PC-3 (cell line): ENCODE measurements at regions not wholly inside any gene's neighbourhood (a gene's known extent, or its start where the extent isn't known, plus 50 kb on each side); places are given as distances from the start of the nearest gene placed in this dataset.
A peak's percentile ranks its signal among the peaks of the same experiment; 100 is the strongest.

Source experiments
- ATAC-seq: fragments of 200-7000 bp; cut with Tn5 transposase; 2 replicates; pipeline ENCODE4 v1.9.1; 2020; ENCODE audit warnings: mild to moderate bottlenecking, moderate library complexity
- BruUV-seq: library from RNA; stranded (reverse); fragments of 400-500 nt; replicated peaks from 2 replicates; lab custom pipeline; 2021; lab: Mats Ljungman, UMichigan
- CTCF ChIA-PET: fragments of 300-600 bp; sonication (Branson Sonifier 250); formaldehyde crosslinking; loops from one replicate; lab custom pipeline; 2022; ENCODE audit warnings: antibody characterized with exemption; lab: Charles Lee
- POLR2A ChIA-PET: fragments of 300-600 bp; sonication (Branson Sonifier 250); formaldehyde crosslinking; loops from one replicate; lab custom pipeline; 2022; ENCODE audit warnings: antibody characterized with exemption; ENCODE audit not compliant: unreplicated experiment; lab: Charles Lee
- DNase-seq: peaks from one replicate; pipeline ENCODE4 v3.0.0-alpha.2; 2015
- H2AFZ ChIP-seq: fragments of 300-600 bp; sonication (generic); 2 replicates; pipeline ENCODE4 v1.6.0; 2016; ENCODE audit warnings: antibody characterized with exemption, low read length
- H3F3A ChIP-seq: fragments of 300-600 bp; sonication (generic); one replicate; pipeline ENCODE4 v1.6.0; 2017; ENCODE audit warnings: antibody characterized with exemption, low read length, control low read depth, mild to moderate bottlenecking; ENCODE audit not compliant: unreplicated experiment
- H3K27ac ChIP-seq: fragments of 300-600 bp; sonication (generic); 2 replicates; pipeline ENCODE4 v1.5.1; 2016; ENCODE audit warnings: mild to moderate bottlenecking, low read length
- H3K27me3 ChIP-seq: fragments of 300-600 bp; sonication (generic); 2 replicates; pipeline ENCODE4 v1.6.1; 2016; ENCODE audit warnings: low read length, mixed read lengths
- H3K36me3 ChIP-seq: fragments of 300-600 bp; sonication (generic); 2 replicates; pipeline ENCODE4 v1.6.1; 2016; ENCODE audit warnings: low read depth, mixed run types, low read length, mixed read lengths
- H3K4me1 ChIP-seq: fragments of 300-600 bp; sonication (generic); 2 replicates; pipeline ENCODE4 v1.5.1; 2016; ENCODE audit warnings: low read length; ENCODE audit not compliant: insufficient read depth
- H3K4me2 ChIP-seq: fragments of 300-600 bp; sonication (generic); 2 replicates; pipeline ENCODE4 v1.6.0; 2016; ENCODE audit warnings: low read length
- H3K4me3 ChIP-seq: fragments of 300-600 bp; sonication (generic); 2 replicates; pipeline ENCODE4 v1.5.1; 2016; ENCODE audit warnings: mild to moderate bottlenecking, low read length, mixed read lengths
- H3K79me2 ChIP-seq: fragments of 300-600 bp; sonication (generic); 2 replicates; pipeline ENCODE4 v1.6.1; 2017; ENCODE audit warnings: low read length, mixed read lengths
- H3K9ac ChIP-seq: fragments of 300-600 bp; sonication (generic); 2 replicates; pipeline ENCODE4 v1.6.0; 2016; ENCODE audit warnings: mild to moderate bottlenecking, low read length
- H3K9me2 ChIP-seq: fragments of 300-600 bp; sonication (generic); replicated peaks from 2 replicates; pipeline ENCODE4 v1.6.1; 2016; ENCODE audit warnings: mixed run types, low read length, mixed read lengths
- H3K9me3 ChIP-seq: fragments of 300-600 bp; sonication (generic); 2 replicates; pipeline ENCODE4 v1.6.1; 2016; ENCODE audit warnings: low read length, mixed read lengths
- H4K20me1 ChIP-seq: fragments of 300-600 bp; sonication (generic); 2 replicates; pipeline ENCODE4 v1.6.1; 2016; ENCODE audit warnings: low read length, mixed read lengths
- EZH2 ChIP-seq: fragments of 300-600 bp; sonication (generic); IDR thresholded peaks from one replicate; pipeline ENCODE4 v1.6.1; 2017; ENCODE audit warnings: antibody characterized with exemption, mild to moderate bottlenecking, low read length; ENCODE audit not compliant: unreplicated experiment
- EZH2phosphoT487 ChIP-seq: fragments of 300-600 bp; sonication (generic); IDR thresholded peaks from 2 replicates; pipeline ENCODE4 v1.6.1; 2018; ENCODE audit warnings: mild to moderate bottlenecking, antibody characterized with exemption, low read length, borderline replicate concordance
- intact Hi-C: fragments of 100-400 bp; cut with micrococcal nuclease; formaldehyde crosslinking; loops from 2 replicates; pipeline ENCODE4 v1.9.0; 2023
- TF ChIP-seq, protein P1 (sequence below): fragments of 300-600 bp; sonication (generic); conservative IDR thresholded peaks from 2 replicates; pipeline ENCODE4 v1.5.1; 2017; ENCODE audit warnings: antibody characterized with exemption, low read depth, mild to moderate bottlenecking, low read length

DNA sequence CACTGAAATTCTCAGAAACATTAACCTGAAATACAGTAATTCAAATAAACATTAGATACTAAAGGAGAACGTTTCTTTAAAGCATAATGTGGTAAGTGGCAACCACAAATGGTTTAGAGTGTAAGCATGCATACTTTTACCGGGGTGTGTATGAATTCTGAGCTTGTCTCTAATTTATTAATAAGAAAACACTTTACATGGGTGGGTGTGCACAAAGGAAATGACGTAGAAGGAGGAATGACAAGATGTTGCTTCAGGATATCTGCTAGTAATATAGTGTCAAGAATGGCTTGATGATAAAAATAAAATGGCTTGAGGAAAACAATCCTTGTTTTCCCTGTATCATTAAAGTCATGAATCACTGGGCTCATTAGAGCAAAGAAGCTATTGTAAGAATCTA is 92.5 kb downstream of the ARL4A start:
- H3K79me2 ChIP-seq, result no peaks in the 10 kb centered on the region
- H3K27ac ChIP-seq, result no peak overlapping the region
- H3K9me3 ChIP-seq, result no peaks in the 10 kb centered on the region
- TF ChIP-seq, protein P1, sequence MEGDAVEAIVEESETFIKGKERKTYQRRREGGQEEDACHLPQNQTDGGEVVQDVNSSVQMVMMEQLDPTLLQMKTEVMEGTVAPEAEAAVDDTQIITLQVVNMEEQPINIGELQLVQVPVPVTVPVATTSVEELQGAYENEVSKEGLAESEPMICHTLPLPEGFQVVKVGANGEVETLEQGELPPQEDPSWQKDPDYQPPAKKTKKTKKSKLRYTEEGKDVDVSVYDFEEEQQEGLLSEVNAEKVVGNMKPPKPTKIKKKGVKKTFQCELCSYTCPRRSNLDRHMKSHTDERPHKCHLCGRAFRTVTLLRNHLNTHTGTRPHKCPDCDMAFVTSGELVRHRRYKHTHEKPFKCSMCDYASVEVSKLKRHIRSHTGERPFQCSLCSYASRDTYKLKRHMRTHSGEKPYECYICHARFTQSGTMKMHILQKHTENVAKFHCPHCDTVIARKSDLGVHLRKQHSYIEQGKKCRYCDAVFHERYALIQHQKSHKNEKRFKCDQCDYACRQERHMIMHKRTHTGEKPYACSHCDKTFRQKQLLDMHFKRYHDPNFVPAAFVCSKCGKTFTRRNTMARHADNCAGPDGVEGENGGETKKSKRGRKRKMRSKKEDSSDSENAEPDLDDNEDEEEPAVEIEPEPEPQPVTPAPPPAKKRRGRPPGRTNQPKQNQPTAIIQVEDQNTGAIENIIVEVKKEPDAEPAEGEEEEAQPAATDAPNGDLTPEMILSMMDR, result no peak
- TF ChIP-seq EZH2phosphoT487 (no peak), EZH2 (no peak)
- ChIA-PET CTCF (no interaction called here), POLR2A (no interaction called here)
- BruUV-seq, result no TSS peak
- H3K4me2 ChIP-seq, result no peak overlapping the region
- H4K20me1 ChIP-seq, result no peaks in the 10 kb centered on the region
- H3K9ac ChIP-seq, result no peak overlapping the region
- DNase-seq (no peak), ATAC-seq (no peak)
- no peak overlapping the region for H3K4me3 ChIP-seq
- H3K27me3 ChIP-seq, result no peaks in the 10 kb centered on the region
- intact Hi-C loops, result no loop called here
- peaks cover 13% of the 10 kb centered on the region for H3K4me1 ChIP-seq
- no peak overlapping the region for H2AFZ ChIP-seq
- no peaks in the 10 kb centered on the region for H3K9me2 ChIP-seq
- no peaks in the 10 kb centered on the region for H3K36me3 ChIP-seq
- H3F3A ChIP-seq, result no peaks in the 10 kb centered on the region

DNA sequence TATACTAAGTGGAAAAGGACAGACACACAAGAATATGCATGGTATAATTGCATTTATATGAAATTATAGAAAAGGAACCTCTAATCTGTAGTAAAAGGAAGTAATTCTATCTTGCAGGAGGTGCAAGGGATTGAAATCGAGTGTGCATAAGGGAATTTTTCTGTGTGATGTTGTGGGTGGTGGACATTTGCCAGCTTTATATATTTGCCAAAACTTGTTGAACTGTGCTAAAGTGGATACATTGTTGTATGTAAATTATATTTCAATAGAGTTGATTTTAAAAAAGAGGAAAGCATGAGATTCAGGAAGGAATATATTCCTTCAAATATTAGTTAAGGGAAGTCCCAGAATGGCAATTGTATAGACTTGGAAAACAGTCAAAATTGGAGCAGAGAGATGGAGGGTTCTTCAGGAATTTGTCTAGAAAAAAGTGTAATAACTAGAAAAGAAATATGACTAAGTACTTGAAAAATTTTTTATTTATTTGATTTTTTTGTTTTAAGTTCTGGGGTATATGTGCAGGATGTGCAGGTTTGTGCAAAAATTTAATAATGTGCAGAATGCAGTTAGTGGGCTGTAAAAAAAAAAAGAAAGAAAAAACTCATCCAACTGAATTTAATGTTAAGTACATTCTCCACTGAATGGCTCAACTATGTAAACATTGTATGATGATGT is 96.1 kb downstream of the ARL4A start:
- H3K9me2 ChIP-seq, result no peaks in the 10 kb centered on the region
- no peak overlapping the region for H3K27ac ChIP-seq
- no peaks in the 10 kb centered on the region for H3F3A ChIP-seq
- H3K36me3 ChIP-seq, result no peaks in the 10 kb centered on the region
- 0 out of 2 replicates have a peak overlapping the region, but pooled peaks have one; percentile 21 for H3K4me2 ChIP-seq
- ChIA-PET CTCF (no interaction called here), POLR2A (no interaction called here)
- intact Hi-C loops, result loop anchor here (2.0 kb wide), 1 partner anchor 19 kb away; no protein-coding TSS in a partner anchor
- H3K9ac ChIP-seq, result no peak overlapping the region
- no peak overlapping the region for H2AFZ ChIP-seq
- no peaks in the 10 kb centered on the region for H4K20me1 ChIP-seq
- BruUV-seq, result no TSS peak
- DNase-seq (no peak), ATAC-seq (peak; percentile 43)
- no peaks in the 10 kb centered on the region for H3K79me2 ChIP-seq
- no peaks in the 10 kb centered on the region for H3K27me3 ChIP-seq
- H3K4me3 ChIP-seq, result no peak overlapping the region
- TF ChIP-seq, protein P1, result no peak
- no peak for TF ChIP-seq EZH2
- no peak for TF ChIP-seq EZH2phosphoT487
- no peaks in the 10 kb centered on the region for H3K9me3 ChIP-seq
- H3K4me1 ChIP-seq, result peaks cover 22% of the 10 kb centered on the region

DNA sequence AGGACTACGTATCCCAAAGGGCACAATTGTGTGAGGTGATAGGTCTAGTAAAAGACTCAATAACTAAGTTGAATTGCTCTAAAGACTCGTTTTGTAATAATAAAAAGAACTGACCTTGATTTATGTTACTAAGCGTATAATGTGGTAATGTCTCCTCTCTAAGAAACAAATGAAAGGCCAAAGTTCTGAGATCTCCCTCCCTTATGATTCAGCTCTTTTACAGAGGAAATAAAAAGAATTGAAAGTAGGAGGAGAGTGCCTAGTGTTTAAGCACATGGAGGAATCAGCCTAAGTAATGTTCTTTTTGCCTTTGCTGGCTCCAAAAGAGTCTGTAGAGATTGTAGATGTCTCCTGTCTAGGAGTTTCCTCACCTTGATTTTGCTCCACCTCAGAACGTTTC is 98.0 kb downstream of the ARL4A start:
- POLR2A ChIA-PET, result no interaction called here
- intact Hi-C loops, result loop anchor here (2.0 kb wide), 1 partner anchor 17 kb away; no protein-coding TSS in a partner anchor
- no peaks in the 10 kb centered on the region for H3K27me3 ChIP-seq
- H3K9me3 ChIP-seq, result no peaks in the 10 kb centered on the region
- CTCF ChIA-PET, result no interaction called here
- no peaks in the 10 kb centered on the region for H3K9me2 ChIP-seq
- 0 out of 2 replicates have a peak overlapping the region, but pooled peaks have one; percentile 37 for H3K4me2 ChIP-seq
- H3K4me3 ChIP-seq, result no peak overlapping the region
- peaks cover 22% of the 10 kb centered on the region for H3K4me1 ChIP-seq
- H3K27ac ChIP-seq, result 0 out of 2 replicates have a peak overlapping the region, but pooled peaks have one; percentile 14
- H3K36me3 ChIP-seq, result no peaks in the 10 kb centered on the region
- ATAC-seq, result peak; percentile 85
- no peaks in the 10 kb centered on the region for H3K79me2 ChIP-seq
- peak overlapping the region; percentile 63 for H2AFZ ChIP-seq
- H3F3A ChIP-seq, result no peaks in the 10 kb centered on the region
- TF ChIP-seq EZH2phosphoT487, result no peak
- TF ChIP-seq, protein P1, result no peak
- no peak for TF ChIP-seq EZH2
- BruUV-seq, result no TSS peak
- H3K9ac ChIP-seq, result no peak overlapping the region
- H4K20me1 ChIP-seq, result no peaks in the 10 kb centered on the region
- DNase-seq, result peak; percentile 44
